GM19351 (cell line): ENCODE measurements at regions not wholly inside any gene's neighbourhood (a gene's known extent, or its start where the extent isn't known, plus 50 kb on each side); places are given as distances from the start of the nearest gene placed in this dataset.

Experiments
- ATAC-seq: cut with Tn5 transposase; IDR thresholded peaks from one replicate; pipeline ENCODE4 v1.9.1; 2021; ENCODE audit warnings: mild to moderate bottlenecking, moderate library complexity; ENCODE audit not compliant: unreplicated experiment

DNA sequence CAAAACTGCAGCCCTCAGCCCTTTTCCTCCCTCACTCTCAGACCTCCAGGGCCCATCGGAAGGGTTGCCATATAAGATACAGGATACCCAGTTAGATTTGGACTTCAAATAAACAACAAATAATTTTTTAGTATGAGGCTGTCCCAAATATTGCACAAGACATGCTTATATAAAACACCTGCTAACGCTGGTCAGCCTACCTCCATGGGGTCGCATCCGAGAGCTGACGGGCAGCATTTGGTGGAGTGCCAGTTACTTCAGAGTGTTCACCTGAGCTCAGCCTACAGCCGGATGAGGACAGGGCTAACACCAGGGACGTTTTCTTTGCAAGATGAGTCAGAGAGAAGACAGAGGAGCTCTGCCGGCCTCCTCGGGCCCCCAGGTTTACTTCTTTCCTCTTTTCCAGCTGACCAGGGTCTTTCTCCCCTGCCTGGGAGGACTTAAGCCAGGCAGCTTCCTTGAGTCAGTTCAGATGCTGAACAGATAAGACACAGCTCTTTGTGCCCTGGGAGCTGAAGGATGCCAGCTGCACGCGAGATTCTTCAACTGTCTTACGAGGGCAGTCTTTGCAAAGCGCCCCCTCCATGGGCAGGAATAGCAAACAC is 141.2 kb upstream of the KCNG1 start:
- no peak for ATAC-seq

DNA sequence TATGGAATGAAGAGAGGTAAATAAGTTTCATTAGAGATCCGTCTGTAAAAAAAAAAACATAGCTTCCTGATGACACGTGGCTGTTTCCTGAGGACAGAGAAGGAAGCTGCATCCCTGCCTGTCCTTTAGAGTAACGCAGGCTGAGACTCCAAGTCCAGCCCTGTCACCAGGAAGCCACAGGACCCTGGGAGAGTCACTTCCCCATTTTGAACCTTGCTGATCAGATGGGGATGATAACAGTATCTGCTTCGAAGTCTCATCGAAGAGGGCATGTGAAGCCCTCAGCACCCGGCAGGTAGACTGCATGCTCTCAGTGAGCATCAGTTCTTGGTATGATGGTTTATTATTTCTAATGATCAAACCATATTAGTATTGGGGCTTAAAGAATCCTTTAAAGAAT is 139.1 kb upstream of the KCNG1 start:
- no peak for ATAC-seq

DNA sequence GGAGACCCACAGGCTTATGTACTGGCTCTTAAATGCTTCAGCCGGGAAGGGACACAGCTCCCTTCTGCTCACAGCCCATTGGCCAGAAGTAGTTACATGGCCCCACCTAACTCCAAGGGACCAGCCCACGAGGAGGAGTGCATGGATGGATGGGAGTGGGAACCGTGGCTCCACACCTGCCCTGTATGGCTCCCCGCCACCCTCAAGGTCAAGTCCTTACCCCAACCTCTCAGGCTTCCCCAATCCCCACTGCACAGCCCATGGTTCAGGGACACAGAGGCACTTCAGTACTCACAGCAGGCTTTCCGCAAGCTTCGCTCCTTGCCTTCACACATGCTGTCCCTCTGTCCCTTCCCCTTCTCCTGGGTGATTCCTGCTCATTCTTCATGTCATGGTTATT is 137.9 kb upstream of the KCNG1 start:
- no peak for ATAC-seq

DNA sequence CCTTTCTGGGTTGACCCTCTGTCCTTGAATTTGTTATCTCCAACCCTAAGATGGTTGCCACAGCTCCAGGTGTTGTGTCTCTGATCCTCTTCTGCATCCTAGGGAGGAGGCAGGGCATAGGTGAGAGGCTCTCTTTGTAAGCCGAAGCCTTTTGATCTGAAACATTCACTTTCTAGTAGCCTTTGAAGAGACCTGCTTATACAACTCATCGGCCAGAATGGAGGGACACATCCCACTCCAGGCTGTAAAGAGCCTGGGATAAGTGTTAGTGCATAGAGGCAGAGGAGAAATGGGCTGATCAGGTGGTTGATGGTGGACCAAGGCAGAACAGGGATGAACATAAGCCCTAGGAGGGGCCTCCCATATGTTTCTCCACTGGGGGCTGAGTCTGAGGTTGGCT is 137.1 kb upstream of the KCNG1 start:
- ATAC-seq, result no peak

DNA sequence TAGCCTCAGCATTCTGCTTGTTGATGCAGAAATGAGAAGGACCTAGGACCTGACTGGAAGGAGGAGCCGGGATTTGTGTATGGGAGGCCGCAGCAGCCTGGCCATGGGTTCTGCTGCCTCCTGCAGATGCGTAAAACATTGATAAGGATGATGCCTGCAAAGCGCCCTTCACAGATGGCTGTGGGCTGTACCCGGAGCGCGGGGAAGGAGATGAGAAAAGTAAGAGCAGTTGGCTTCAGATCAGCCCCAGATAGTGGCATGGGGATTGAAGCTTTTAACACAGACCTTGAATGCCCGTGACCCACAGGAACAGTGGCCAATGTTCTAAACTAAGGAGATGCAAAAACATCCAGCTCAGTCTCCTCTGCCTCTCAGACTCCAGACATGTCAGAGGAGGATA is 136.4 kb upstream of the KCNG1 start:
- no peak for ATAC-seq

DNA sequence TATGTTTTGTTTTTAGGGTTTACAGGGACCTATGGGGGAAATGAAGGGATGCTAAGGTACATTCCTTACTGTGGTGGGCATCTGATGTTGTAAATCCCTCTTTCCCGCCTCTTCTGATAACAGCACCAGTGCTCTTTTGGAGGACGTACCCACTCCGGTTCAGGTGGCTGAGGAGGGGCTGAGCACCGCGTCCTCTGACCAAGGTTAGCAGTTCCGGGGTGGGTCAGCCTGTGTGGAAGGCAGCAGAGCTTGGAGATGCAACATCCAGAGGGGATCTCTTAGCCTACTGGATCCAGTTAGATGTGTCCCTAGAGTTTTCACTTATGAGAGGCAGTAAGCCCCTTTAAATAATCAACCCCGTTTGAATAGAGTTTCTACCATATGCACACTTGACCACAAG is 135.3 kb upstream of the KCNG1 start:
- ATAC-seq, result no peak

DNA sequence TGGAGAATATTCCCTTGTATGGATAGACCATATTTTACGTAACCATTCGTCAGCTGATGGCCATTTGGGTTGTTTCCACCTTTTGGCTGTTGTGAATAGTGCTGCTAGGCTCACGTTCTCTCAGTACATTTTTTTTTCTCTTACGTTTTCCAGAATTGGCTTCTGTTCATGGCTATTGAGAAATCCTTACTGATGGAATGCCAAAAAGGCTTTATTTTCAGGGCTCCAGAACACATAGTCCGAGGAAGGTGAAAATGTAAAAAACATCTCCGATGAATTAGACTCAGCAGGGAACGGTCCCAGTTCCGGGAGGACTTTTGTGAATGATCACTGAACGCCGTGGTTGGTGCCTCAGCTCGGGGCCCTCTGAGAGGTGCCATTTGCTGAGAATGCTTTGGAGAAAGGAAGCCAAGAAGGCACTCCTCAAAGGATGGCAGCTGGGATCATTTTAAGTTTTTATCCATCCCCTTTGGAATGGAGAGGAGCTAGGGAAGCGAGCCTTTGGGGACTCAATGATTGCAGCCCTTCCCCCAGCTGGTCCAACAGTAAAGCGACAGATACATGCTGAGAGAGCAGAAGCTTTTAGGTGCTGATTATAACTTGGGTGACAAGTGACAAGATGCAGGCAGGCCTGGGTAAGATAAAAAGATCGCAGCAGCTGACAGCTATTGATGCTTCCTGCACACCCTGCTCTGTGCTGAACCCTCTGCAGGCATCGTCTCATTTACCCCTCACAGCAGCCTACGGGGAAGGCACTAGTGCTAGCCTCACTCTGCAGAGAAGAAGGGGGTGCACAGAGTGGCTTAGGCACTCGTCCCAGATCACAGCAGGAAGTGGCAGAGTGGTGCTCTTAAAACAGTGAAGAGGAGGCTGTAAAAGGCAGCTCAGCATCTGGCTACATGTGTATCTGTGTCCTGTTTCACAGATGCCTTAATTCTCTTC is 133.4 kb upstream of the KCNG1 start:
- ATAC-seq, result no peak

DNA sequence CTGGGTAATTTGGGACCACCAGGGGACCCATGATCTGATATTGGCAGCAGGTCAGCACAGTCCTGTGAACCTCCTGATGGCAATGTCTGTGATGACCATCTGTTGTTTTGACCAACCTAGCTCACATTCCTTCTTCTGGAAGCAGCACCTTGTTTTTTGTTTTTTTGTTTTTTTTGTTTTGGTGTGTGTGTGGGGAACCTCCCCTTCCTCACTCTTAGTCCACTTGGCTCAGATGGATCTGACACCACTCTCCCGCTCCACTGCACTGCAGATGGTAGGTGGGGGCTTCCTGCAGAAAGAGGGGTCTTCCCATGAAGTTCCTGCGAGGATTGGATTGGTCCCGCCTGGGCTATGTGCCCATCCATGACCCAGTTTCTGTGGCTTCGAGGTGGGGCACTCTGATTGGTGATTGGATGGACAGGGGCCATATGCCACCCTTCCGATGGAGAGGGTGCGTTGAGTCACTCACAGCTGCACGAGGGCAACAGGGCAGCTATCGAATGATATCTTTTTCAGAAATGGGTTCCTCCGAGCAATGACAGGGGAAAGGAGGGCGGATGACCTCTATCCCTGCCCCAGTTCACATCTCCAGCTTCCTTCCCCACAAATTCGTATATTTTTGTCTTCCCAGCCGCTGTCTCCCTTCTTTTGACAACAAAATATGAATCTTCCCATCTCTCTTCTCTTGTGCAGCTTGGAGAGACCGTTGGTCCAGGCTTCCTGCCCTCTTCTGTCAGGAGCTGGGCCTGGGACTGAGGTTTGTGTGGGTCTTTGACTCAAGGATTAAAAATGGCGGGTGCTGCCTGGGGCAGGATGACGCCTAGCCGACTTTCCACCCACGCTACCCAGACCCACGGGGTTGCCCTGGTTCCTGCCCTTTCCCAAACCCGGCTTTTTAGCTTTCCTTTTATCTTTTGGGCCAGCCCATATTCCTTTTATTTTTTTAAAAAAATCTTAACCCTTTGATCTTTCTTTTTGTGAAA is 132.1 kb upstream of the KCNG1 start:
- no peak for ATAC-seq

DNA sequence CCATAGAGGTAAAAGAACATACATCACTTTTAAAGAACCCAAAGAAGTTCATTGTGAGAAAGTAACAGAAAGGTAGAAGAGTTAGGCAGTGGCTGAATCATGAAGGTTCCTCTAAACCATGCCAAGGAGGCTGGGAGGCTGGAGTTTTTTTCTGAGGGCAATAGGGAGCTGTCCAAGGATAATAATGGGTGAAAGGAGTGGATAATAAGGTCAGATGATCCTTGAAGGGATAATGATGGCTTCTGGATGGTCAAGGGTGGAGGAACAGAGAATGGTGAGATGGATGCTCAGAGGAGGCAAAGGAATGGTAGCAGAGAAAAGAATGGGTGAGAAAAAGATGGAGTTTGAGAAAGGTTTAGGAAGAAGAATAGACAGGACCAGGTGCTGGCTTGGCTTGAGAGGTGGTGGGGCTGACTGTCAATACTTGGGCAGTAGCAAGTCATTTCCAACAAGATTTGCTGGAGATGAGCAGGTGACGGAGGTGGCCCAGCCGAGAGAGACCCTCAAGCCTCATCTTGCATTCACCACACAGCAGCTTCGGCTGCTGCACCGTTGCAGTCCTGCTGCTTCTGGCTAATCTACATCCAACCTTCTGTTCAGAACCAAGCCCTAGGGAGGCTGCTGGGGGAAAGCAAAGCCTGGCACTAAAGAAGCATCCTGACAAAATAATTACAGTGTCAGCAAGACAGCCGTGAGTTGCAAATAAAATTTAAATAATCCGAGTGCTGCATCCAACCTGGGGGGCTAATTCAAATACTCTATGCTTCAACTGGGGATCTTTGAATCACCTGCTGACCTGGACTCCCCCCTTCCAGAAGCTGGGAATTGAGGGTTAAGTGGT is 131.2 kb upstream of the KCNG1 start:
- no peak for ATAC-seq

DNA sequence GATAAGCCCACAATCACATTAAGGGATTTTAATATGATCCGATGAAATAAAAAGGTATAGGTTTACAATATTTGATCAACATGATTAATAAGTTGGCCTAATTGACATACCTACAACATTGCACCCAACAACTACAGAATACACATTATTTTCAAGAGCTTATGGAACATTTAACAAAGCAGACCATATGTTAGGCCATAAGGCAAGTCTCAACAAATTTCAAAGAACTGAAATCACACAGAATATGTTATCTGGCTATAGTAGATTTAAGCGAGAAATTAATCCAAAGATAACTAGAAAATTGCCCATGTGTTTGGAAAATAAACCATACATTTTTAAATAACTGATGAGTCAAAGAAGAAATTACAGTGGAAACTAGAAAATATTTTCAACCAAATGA is 126.0 kb upstream of the KCNG1 start:
- no peak for ATAC-seq

DNA sequence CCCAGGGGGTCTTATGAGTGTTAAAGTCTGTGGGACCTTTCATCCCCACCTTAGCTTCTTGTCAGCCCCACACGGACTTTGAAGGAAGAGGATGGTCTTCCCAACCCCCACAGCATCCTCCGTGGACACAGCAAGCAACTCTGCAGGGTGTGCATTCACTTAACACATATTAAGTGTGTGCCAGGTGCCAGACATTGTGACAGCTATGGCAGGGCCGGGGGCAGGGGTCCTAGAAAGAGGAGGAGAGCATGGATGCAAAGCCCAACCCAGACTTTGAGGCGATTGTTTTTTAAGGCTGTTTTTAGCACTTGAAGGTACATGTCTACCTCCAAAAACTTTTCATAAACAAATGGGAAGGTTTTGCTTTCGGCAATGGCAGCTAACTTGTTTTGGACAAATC is 121.6 kb upstream of the KCNG1 start:
- no peak for ATAC-seq

DNA sequence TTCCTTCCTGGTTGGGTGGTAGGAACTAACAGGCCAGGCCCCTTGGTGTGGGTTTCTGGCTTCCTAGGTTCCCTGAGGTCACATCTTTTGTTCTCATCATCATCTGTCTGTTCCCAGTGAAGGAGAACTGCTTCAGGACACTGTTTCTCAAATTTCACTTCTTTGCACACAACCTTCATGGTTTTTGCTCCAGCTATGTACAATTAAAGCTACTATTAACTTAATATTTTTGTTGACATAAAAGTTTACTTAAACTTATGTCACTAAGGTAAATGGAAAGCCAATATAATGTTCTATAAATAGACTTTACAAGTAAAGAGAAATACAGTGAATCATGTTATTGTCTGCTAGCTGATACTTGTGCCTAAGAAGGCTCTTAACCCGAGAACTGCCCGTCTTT is 120.7 kb upstream of the KCNG1 start:
- no peak for ATAC-seq

DNA sequence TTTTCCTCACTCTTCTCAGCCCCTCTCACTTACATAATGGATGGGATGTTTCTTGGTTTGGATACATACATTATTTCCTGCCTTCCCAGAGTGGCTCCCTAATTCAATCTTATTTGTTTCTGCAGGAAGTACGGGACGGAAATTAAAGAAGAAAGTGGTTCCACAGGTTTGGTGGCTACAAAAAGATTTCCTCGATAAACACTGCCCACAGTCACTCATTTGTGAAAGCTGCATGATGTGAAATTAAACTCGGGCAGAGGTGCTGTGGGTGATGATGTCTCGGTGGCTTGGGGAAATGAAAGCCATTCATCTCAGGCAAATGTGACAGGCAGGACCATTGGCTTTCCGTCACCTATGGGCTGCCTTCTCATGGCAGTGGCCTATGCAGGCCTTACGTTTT is 119.5 kb upstream of the KCNG1 start:
- ATAC-seq, result no peak

DNA sequence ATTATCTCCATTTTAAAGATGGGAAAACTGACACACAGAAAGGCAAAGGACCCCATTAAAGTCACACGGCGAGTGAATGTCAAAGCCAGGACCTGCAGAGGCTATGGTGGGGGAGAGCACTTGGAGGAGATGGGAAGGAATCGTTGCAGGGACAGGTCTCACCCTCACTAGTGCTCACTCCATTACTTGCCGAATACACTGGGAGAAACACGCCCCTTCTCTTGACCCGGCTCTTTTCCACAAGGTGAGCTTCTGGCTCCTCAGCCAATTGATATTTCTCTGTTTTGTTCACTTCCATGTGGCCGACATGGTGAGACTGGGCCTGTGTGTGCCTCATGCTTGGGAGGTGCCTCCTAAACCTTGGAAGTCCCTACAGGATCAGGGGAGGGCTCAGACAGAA is 117.8 kb upstream of the KCNG1 start:
- no peak for ATAC-seq

DNA sequence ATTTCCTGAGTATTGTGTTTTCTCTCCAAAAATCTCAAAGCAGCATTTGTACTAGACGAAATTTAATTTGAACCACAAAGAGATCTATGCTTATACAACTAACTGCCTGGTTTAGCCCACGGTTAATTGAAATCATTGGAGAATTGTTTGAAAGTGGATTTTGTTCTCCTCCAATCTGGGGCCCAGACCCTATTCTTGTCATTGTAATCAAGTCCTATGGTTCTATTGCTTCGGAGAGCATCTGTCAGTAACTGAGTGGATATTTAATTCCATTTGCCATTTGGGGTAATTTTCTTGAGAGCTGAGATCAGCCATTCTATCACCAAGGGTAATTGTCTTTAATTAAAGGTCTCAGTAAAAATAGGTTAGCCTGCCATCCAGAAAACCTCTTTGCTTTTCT is 117.0 kb upstream of the KCNG1 start:
- no peak for ATAC-seq

DNA sequence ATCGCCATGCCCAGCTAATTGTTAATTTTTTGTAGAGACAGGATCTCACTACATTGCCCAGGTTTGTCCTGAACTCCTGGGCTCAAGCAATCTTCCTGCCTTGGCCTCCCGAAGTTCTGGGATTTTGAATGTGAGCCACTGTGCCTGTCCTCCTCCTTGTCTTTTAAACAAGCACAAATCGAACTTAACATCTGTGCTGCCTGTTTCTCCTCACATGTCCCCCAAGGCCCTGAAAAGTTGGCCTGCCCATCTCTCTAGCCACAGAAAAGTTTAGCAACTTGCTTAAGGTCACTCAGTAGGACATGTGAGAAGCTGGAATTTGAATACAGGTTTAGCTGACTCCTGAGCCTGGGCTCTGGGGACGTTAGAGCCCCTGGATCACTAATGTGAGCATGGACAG is 115.7 kb upstream of the KCNG1 start:
- no peak for ATAC-seq

DNA sequence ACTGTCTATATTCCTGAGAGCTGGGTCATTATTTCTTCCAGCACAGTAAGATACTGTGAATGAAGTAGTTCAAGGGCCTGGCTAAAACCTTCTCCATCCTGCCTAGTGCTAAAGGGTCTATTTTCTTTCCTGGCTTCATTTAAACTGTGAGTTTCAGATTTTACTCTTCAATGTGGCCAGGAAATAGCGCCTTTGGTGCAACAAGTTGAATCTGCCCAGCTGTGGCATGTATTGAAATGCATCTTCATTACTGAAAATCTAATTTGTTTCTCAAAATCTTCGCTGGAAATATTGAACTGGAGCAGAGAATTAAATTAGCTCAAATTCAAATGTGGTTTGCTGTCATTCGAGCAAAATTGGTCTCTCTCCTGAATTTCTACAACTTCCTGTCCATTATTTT is 114.6 kb upstream of the KCNG1 start:
- no peak for ATAC-seq

DNA sequence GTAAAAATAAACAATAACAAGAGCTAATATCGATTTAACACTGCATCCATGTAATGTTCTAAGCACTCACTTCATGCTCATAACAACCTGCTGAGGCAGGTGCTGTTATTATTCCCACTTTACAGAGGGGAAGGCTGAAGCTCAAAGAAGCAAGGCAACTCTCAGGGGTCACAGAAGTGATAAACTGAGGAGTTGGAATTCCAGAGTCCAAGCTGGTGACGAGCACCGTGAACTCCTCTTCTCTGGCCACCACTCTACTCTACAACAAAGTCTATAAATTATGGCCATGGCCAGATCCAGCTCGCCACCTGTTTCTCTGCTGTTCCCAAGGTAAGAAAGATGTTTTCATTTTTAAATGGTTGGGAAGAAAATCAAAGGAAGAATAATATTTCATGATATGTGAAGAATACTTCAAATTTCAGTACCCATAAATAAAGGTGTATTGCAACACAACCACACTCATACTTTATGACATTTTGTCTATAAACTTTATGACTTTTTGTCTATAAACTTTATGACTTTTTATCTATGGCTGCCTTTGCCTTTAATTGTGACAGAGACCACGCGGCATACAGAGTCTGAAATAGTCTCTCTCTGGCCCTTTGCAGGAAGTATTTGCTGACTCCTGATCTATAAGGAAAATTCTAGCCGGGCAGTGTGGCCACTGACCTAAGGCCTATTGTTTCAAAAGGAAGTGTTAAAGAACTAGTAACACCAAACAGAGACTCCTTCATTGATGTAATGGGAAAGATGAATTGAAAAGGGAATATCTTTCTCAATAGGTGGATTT is 113.2 kb upstream of the KCNG1 start:
- no peak for ATAC-seq

DNA sequence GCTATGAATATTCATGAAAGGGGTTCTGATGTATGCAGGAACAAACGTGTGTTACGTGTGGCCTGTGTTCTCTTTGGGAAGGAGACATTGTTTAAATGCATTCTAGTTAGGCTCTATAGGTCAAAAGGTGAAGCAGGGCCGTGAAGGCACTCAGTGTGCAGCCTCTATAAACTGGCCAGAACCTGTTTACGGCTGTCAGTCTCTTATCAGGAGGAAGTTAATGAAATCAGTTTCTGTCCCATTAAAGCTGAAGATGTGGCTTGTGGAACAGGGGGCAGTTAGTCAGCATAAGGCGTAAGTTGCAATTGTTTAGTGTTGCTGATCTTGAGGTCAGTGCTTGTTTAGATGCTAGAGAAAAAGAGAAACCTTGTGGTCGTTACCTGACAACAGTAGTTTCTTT is 111.5 kb upstream of the KCNG1 start:
- no peak for ATAC-seq

DNA sequence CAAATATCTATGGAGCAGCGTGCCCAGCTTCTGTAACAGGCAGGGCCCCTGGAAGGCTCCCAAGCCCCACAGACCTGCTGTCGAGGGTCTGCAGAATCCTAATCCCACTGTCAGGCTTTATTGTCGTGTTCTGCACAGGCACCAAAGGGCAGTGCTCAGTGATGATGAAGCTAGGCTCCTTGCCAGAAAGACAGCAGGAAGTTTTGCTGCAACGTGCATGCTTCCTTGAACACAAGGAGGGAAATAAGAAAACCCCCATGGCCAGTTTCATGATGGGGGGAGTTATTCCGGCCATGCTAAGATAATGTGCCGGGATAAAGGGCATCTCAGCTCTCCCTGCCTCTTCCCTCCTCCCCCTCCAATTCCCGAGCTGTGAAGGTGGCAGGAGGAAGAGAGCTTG is 109.4 kb upstream of the KCNG1 start:
- ATAC-seq, result no peak
